Adrenal gland (tissue), 9 donors: ENCODE measurements at regions not wholly inside any gene's neighbourhood (a gene's known extent, or its start where the extent isn't known, plus 50 kb on each side); places are given as distances from the start of the nearest gene placed in this dataset.

Experiments
- DNase-seq, 7 donors: peaks; one replicate each; pipeline ENCODE4 v3.0.0-alpha.2; 2019 to 2020
- H3K27ac ChIP-seq, 5 donors: fragments of 200-600 bp; sonication (generic) in 4 of 5; 1 replicate in 3 of 5; 2 replicates in 2 of 5; pipeline versions ENCODE4 v1.5.1 to v1.8.0; 2016 to 2020; ENCODE audit warnings: mild to moderate bottlenecking in 1 of 5
- H3K27me3 ChIP-seq: fragments of 200-600 bp; 2 replicates; pipeline ENCODE4 v1.8.0; 2021
- H3K36me3 ChIP-seq, 2 donors: fragments of 200-600 bp; replicated peaks in 1 of 2; 1 replicate in 1 of 2; 2 replicates in 1 of 2; pipeline versions ENCODE4 v1.5.1 to v1.8.0; 2018 to 2022
- H3K4me1 ChIP-seq, 2 donors: fragments of 200-600 bp; replicated peaks in 1 of 2; 1 replicate in 1 of 2; 2 replicates in 1 of 2; pipeline versions ENCODE4 v1.5.1 to v1.8.0; 2018 to 2021
- H3K4me3 ChIP-seq, 4 donors: fragments of 200-600 bp; sonication (generic) in 3 of 4; one replicate each; pipeline ENCODE4 v1.5.1; 2016 to 2018
- H3K9me3 ChIP-seq, 3 donors: fragments of 200-600 bp; sonication (generic) in 1 of 3; replicated peaks in 1 of 3; 1 replicate in 2 of 3; 2 replicates in 1 of 3; pipeline versions ENCODE4 v1.5.1 to v1.8.0; 2016 to 2021
- CTCF ChIP-seq, 6 experiments: fragments of 450-650 bp in 4 of 6; fragments of 200-600 bp in 2 of 6; sonication (generic) in 1 of 6; IDR thresholded peaks; 1 replicate in 5 of 6; 2 replicates in 1 of 6; pipeline versions ENCODE4 v1.5.1 to v1.8.0; 2016 to 2021; ENCODE audit warnings: antibody characterized with exemption in 6 of 6, mild to moderate bottlenecking in 2 of 6, moderate library complexity in 1 of 6
- POLR2A ChIP-seq, 2 donors: fragments of 450-650 bp; IDR thresholded peaks; one replicate each; pipeline ENCODE4 v1.6.1; 2017; ENCODE audit warnings: antibody characterized with exemption in 2 of 2, mild to moderate bottlenecking in 2 of 2, moderate library complexity in 1 of 2
- WGBS, 4 donors: extraction: QIAGEN DNeasy Blood & Tissue Kit in 2 of 4; methylation state at CpG; one replicate each; pipeline versions ENCODE4 v1.1.5 to v1.1.7; 2013 to 2017; 5-methylcytosine and 5-hydroxymethylcytosine counted together
- intact Hi-C, 2 donors: fragments of 100-400 bp; cut with DNase I; formaldehyde crosslinking; loops; one replicate each; pipeline versions ENCODE4 v1.14.1 to v1.15.0; 2022 to 2023
- donor health status: healthy with polysubstance abuse.
- donor health status: Bipolar disorder and iron deficiency.
- donor health status: DM: yes; HTN: yes; CAD: no.
- donor health status: DM: no; HTN: no; CAD: no.
- donor health status: DM: no; HTN: no; CAD: no.

- H3K36me3 ChIP-seq: no peaks in the 10 kb centered on the region
- no peaks in the 10 kb centered on the region for H3K27me3 ChIP-seq
- H3K27ac ChIP-seq: no peak overlapping the region
- DNase-seq: no peak
- intact Hi-C loops: no loop called here
- no peaks in the 10 kb centered on the region for H3K9me3 ChIP-seq
- H3K4me3 ChIP-seq: no peak overlapping the region
- H3K4me1 ChIP-seq: no peaks in the 10 kb centered on the region
- TF ChIP-seq POLR2A (IDR thresholded peaks at IDR 0.05) (no peak), CTCF (IDR thresholded peaks at IDR 0.05) (no peak)
Measured at GRCh38 chr9:13737885-13738284, 458.4 kb upstream of the MPDZ start.

- H3K9me3 ChIP-seq: no peaks in the 10 kb centered on the region
- H3K4me1 ChIP-seq: no peaks in the 10 kb centered on the region
- TF ChIP-seq POLR2A (IDR thresholded peaks at IDR 0.05) (no peak), CTCF (IDR thresholded peaks at IDR 0.05) (no peak)
- H3K36me3 ChIP-seq: no peaks in the 10 kb centered on the region
- intact Hi-C loops: no loop called here
- no peak for DNase-seq
- no peak overlapping the region for H3K4me3 ChIP-seq
- H3K27ac ChIP-seq: no peak overlapping the region
- 76 to 83% (median 79%) methylated on average over 5 of the region's 5 CpGs for WGBS, 4 donors
- no peaks in the 10 kb centered on the region for H3K27me3 ChIP-seq
Measured at GRCh38 chr9:13735181-13735580, 455.7 kb upstream of the MPDZ start.

- no peak for DNase-seq
- 74 to 87% (median 77%) methylated on average over 3 of the region's 3 CpGs for WGBS, 4 donors
- Histone ChIP-seq H3K27ac (no peak overlapping the region), H3K9me3 (no peaks in the 10 kb centered on the region), H3K4me3 (no peak overlapping the region), H3K27me3 (no peaks in the 10 kb centered on the region), H3K4me1 (no peaks in the 10 kb centered on the region), H3K36me3 (no peaks in the 10 kb centered on the region)
- intact Hi-C loops: no loop called here
- no peak for TF ChIP-seq CTCF (IDR thresholded peaks at IDR 0.05)
- TF ChIP-seq POLR2A (IDR thresholded peaks at IDR 0.05): no peak
Measured at GRCh38 chr9:13734601-13735000, 455.1 kb upstream of the MPDZ start.

GRCh38 chr9:13732290-13732689 lies 452.8 kb upstream of the MPDZ start:
- Histone ChIP-seq H3K36me3 (no peaks in the 10 kb centered on the region), H3K4me1 (no peaks in the 10 kb centered on the region), H3K27ac (no peak overlapping the region), H3K9me3 (no peaks in the 10 kb centered on the region), H3K4me3 (no peak overlapping the region), H3K27me3 (no peaks in the 10 kb centered on the region)
- TF ChIP-seq POLR2A (IDR thresholded peaks at IDR 0.05) (no peak), CTCF (IDR thresholded peaks at IDR 0.05) (no peak)
- no peak for DNase-seq
- intact Hi-C loops: no loop called here
